NCI-H2029 treated with DMSO at 0.1 percent for 48 hours (cell line): ENCODE measurements at regions not wholly inside any gene's neighbourhood (a gene's known extent, or its start where the extent isn't known, plus 50 kb on each side); places are given as distances from the start of the nearest gene placed in this dataset.
"Not testable (repeated sequence)": the region's sequence is repeated elsewhere in the genome, so short reads cannot be mapped to it uniquely, and the experiment has no call there.

ENCODE experiments used
- DNase-seq: peaks from one replicate; lab custom pipeline; 2025; lab: John Stamatoyannopoulos, UW

- not testable (repeated sequence) for DNase-seq
Measured at GRCh38 chr22:15835729-15836128, 145.9 kb downstream of the POTEH start.

- DNase-seq: not testable (repeated sequence)
Measured at GRCh38 chr22:15849772-15850171, 159.9 kb downstream of the POTEH start.

- not testable (repeated sequence) for DNase-seq
Measured at GRCh38 chr22:15853716-15854373, 164.0 kb downstream of the POTEH start.

GRCh38 chr22:15854421-15854820 is 164.6 kb downstream of the POTEH start:
- DNase-seq: not testable (repeated sequence)

GRCh38 chr22:15854978-15855377 is 165.2 kb downstream of the POTEH start:
- DNase-seq: not testable (repeated sequence)

- DNase-seq: not testable (repeated sequence)
Measured at GRCh38 chr22:15880926-15881325, 191.1 kb downstream of the POTEH start.

GRCh38 chr22:15904326-15904725 is 214.5 kb downstream of the POTEH start:
- not testable (repeated sequence) for DNase-seq

- DNase-seq: not testable (repeated sequence)
Measured at GRCh38 chr22:15911704-15912103, 221.9 kb downstream of the POTEH start.

- DNase-seq: not testable (repeated sequence)
Measured at GRCh38 chr22:15919120-15919519, 229.3 kb downstream of the POTEH start.

- DNase-seq: not testable (repeated sequence)
Measured at GRCh38 chr22:15920941-15921340, 231.1 kb downstream of the POTEH start.

- DNase-seq: not testable (repeated sequence)
Measured at GRCh38 chr22:15922132-15922531, 232.3 kb downstream of the POTEH start.

- not testable (repeated sequence) for DNase-seq
Measured at GRCh38 chr22:15922666-15923065, 232.8 kb downstream of the POTEH start.

- not testable (repeated sequence) for DNase-seq
Measured at GRCh38 chr22:15924820-15925219, 235.0 kb downstream of the POTEH start.

GRCh38 chr22:15927172-15927571 is 237.3 kb downstream of the POTEH start:
- not testable (repeated sequence) for DNase-seq
